SK-N-MC (cell line): ENCODE measurements at regions not wholly inside any gene's neighbourhood (a gene's known extent, or its start where the extent isn't known, plus 50 kb on each side); places are given as distances from the start of the nearest gene placed in this dataset.

Experiments
- DNase-seq: peaks from one replicate; pipeline ENCODE4 v3.0.0-alpha.2; 2011; ENCODE audit warnings: low read depth, low spot score
- H3K27ac ChIP-seq: fragments of 200-600 bp; sonication (generic); 2 replicates; pipeline ENCODE4 v1.5.1; 2016; ENCODE audit warnings: mixed run types
- H3K36me3 ChIP-seq: fragments of 200-600 bp; sonication (generic); 2 replicates; pipeline ENCODE4 v1.6.1; 2017; ENCODE audit warnings: antibody characterized with exemption, low read length, mixed read lengths; ENCODE audit not compliant: insufficient read depth
- H3K4me3 ChIP-seq: fragments of 200-600 bp; sonication (generic); 2 replicates; pipeline ENCODE4 v1.5.1; 2016
- H3K9ac ChIP-seq: fragments of 200-600 bp; sonication (generic); 2 replicates; pipeline ENCODE4 v1.8.0; 2017; ENCODE audit warnings: mixed run types, mixed read lengths; ENCODE audit not compliant: insufficient read length
- H3K9me3 ChIP-seq: fragments of 200-600 bp; sonication (generic); 2 replicates; pipeline ENCODE4 v1.6.1; 2017; ENCODE audit warnings: low read depth, mild to moderate bottlenecking, antibody characterized with exemption, low read length, moderate library complexity, mixed read lengths
- EZH2 ChIP-seq: fragments of 200-600 bp; sonication (generic); IDR thresholded peaks from one replicate; pipeline ENCODE4 v1.6.1; 2017; ENCODE audit warnings: antibody characterized with exemption
- FOXP2 ChIP-seq: optimal IDR thresholded peaks from 2 replicates; pipeline ENCODE3; 2011; ENCODE audit warnings: mild to moderate bottlenecking, moderate library complexity; ENCODE audit not compliant: insufficient read depth; ENCODE audit errors: extremely low read length, control extremely low read depth
- POLR2AphosphoS5 ChIP-seq: IDR thresholded peaks from 2 replicates; pipeline ENCODE4 v1.6.1; 2012; ENCODE audit warnings: mild to moderate bottlenecking, low read depth, low read length, borderline replicate concordance

DNA sequence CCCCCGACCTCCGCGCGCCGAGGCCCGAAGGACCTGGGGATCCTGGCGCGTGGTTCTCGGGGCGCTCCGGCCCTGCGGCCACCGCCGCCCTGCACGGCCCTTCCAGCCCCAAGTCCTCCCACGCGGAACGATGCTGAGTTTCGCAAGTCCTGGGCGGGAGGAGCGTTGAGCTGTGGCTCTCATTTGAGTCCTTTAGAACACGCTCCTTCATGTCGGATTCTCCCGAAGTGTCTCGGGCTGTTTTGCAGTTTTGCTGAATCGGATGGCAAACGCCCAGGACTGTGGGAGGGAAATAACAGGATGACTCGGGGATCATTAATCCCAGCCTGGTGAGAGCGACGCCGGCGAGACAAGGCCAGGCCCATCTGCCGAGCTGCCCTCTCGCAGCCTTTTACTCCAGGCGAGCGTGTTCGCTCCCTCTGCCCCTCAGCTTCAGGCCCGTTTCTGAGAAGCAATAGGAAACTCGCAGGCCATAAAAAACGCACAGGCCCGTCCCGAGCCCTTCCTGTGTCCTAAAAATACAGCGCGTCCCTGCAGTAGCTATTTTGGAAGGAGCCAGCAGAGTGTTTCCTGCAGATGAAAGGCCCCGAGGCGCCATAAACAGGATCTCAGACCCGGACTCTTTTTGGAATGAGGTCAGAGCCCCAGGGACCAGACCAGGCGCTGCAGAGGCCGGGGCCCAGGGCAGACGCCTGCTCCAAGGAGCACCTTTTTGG lies 153.5 kb downstream of the DLL1 start:
- Histone ChIP-seq H3K9ac (peak overlapping the region; percentile 37), H3K36me3 (no peaks in the 10 kb centered on the region), H3K27ac (peak overlapping the region; percentile 42; the same call in 1 of the 2 replicates), H3K4me3 (no peak overlapping the region), H3K9me3 (no peaks in the 10 kb centered on the region)
- no peak for TF ChIP-seq FOXP2
- no peak for TF ChIP-seq POLR2AphosphoS5
- no peak for TF ChIP-seq EZH2
- no peak for DNase-seq

DNA sequence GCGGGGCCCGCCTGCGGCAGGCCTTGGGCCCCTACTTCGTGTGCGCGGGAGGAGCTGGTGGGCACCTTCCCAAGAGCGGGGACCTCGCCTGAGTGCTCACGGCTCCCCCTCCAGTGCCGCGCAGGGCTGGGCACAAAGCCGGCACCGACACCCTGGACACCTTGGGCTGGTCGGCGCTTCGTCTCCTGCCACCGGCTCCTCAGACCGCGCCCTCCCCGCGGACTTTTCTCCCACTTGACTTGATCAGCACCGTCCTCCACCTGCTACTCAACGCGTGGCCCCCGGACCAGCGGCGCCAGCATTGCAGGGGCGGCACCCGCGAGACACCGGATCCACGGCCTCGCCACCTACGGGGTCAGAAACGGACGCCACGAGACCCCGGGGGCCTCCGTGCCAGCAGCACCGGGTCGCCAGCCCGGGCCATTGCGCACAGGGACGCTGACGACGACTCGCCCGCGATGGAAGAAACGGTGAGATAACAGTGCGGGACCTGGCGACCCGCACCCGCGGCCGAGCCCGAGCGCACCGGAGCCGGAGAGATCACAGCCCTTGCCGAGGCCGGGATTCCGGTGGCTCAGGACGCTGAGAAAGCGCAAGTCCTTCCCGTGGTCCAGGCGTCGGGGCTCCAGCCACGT lies 154.2 kb downstream of the DLL1 start:
- Histone ChIP-seq H3K9me3 (no peaks in the 10 kb centered on the region), H3K27ac (no peak overlapping the region), H3K9ac (no peak overlapping the region), H3K36me3 (no peaks in the 10 kb centered on the region), H3K4me3 (no peak overlapping the region)
- no peak for DNase-seq
- no peak for TF ChIP-seq POLR2AphosphoS5

DNA sequence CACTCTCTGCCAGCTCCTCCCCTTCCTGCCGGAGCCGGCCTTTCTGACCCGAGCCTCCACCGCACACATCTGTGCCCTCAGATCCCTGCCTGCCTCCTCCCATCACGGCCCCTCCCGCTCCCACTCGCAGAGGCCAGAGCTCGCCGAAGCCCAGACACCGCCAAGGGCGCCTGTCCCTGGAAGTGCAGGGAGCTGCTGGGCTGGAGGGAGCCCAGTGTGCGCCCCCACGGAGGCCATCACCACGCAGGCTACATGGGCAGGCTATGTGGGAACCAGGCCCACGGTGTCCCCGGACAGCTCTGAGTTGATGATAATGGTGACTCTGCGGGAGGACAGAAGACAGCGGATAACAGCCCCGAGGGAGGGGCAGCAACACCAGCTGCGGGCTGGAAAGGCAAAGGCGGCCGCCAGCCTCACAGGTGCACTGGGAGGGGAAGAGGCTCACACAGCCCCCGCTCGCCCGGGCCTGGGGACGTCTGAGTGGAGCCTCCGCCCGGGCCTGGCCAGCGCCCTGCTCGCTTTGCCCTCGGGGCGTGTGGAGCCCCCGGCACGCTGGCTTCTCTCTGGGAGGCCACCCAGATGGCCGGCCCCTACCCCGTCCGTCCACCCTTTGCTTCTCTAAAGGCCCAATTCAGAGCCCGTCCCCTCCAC lies 154.9 kb downstream of the DLL1 start:
- Histone ChIP-seq H3K27ac (no peak overlapping the region), H3K36me3 (no peaks in the 10 kb centered on the region), H3K9ac (no peak overlapping the region), H3K9me3 (no peaks in the 10 kb centered on the region), H3K4me3 (no peak overlapping the region)
- DNase-seq: no peak
- TF ChIP-seq EZH2 (no peak), FOXP2 (no peak), POLR2AphosphoS5 (no peak)

DNA sequence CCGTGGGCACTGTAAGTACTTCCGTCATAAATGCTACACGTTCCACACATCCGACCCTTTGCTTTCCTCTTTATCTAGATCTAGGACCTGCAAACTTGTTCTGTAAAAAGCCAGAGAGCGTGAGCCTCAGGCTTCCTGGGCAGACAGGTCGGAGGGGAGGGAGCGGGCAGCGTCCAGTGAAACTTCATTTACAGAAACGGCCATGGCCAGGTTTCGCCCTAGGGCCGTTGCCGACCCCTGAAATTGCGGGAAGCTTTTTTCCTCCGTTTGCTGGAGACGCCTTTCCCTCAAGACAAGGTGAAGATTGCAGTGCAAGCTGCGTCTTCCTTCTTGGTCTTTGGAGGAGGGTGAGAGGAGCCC lies 155.4 kb downstream of the DLL1 start:
- no peak overlapping the region for H3K4me3 ChIP-seq
- H3K9ac ChIP-seq: no peak overlapping the region
- no peaks in the 10 kb centered on the region for H3K36me3 ChIP-seq
- no peaks in the 10 kb centered on the region for H3K9me3 ChIP-seq
- no peak for DNase-seq
- TF ChIP-seq FOXP2 (no peak), EZH2 (no peak), POLR2AphosphoS5 (no peak)
- H3K27ac ChIP-seq: no peak overlapping the region

DNA sequence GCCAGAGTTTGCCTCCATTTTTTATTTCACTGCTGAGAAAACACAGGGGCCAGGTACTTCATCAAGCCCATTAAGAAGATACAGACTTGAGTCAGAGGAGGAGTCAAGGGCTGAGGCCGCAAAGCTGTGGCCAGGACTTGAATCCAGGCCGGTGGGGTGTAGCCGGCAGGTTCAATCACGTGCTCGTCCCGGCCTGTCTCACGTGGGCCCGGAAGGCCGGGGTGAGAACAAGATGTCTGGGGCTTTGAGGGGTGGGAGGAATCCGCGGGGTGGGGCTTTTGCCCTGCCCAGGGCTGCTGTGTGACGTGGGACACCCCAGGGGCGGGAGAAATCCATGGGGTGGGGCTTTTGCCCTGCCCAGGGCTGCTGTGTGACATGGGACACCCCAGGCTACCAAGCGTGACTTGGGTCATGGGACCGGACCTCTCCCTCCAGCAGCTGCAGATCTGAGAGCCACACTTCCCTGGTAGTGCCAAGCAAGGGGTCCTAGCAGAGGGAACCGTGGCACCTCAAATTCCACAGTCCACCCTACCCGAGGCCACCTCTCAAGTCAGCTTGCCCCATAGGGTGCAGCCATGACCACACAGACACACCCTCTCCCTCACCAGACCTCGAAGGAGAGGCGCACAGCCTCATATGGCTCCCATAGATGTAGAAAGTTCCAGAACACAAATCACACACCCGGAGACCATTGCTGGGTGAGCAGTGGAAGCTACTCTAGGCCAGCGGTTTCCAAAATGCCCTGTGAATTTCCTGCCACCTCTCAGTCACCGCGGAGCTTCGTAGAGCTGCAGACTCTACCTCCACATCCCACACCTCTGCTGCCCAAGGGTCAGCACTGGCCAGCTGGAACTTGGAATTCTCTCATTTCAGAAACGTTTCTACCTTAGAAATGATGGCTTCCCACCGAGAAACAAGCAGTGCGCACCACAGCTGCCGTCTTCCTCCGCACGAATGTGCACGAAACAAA lies 156.1 kb downstream of the DLL1 start:
- Histone ChIP-seq H3K27ac (no peak overlapping the region), H3K9me3 (no peaks in the 10 kb centered on the region), H3K9ac (no peak overlapping the region), H3K4me3 (no peak overlapping the region), H3K36me3 (no peaks in the 10 kb centered on the region)
- no peak for DNase-seq
- TF ChIP-seq EZH2 (no peak), POLR2AphosphoS5 (no peak), FOXP2 (no peak)

DNA sequence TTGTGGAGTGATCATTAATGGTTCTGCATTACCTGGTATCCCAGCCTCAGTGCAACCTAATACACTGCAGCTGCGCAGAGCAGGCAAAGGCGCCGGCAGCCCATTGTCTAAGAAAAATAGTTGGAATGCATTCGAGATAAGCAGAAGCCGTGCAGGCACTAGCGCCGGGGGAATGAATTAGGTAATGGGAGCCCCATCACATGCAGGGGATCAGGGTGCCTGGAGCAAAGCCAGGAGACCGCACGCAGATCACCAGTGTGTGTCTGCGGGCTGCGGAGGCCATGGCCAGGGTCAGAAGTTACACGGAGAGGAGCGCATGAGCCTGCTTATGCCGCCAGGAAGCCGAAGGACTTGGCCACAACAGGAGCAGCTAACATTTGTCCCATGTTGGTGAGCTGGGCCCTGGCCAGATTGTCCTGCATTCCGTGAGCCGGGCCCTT lies 156.8 kb downstream of the DLL1 start:
- Histone ChIP-seq H3K4me3 (no peak overlapping the region), H3K27ac (no peak overlapping the region), H3K9me3 (no peaks in the 10 kb centered on the region), H3K36me3 (no peaks in the 10 kb centered on the region), H3K9ac (no peak overlapping the region)
- TF ChIP-seq EZH2 (no peak), POLR2AphosphoS5 (no peak), FOXP2 (no peak)
- DNase-seq: no peak

DNA sequence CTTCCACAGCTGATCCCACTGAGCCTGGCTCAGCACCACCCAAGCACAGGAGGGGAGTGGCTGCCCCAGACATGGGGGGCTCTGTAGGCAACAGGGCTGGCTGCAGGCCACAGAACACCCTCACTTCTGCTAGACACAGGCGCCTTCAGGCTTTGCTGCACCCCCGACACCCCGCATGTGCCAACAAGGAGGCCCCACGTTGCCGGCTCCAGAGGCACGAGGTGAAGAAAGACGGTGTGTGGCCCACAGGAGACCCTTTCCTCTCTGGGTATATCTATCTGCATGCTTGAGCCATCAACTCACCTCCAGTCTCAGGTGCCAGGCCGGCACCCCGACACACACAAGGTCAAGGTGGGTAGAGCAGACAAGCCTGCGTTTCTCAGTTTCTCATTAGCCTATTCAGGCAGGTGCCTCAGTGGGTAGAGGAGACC lies 158.3 kb downstream of the DLL1 start:
- no peak overlapping the region for H3K4me3 ChIP-seq
- no peaks in the 10 kb centered on the region for H3K9me3 ChIP-seq
- DNase-seq: no peak
- no peaks in the 10 kb centered on the region for H3K36me3 ChIP-seq
- no peak overlapping the region for H3K9ac ChIP-seq
- no peak overlapping the region for H3K27ac ChIP-seq
- TF ChIP-seq POLR2AphosphoS5 (no peak), EZH2 (no peak), FOXP2 (no peak)
